ENCODE measurements at regions not wholly inside any gene's neighbourhood (a gene's known extent, or its start where the extent isn't known, plus 50 kb on each side); places are given as distances from the start of the nearest gene placed in this dataset.
"Not testable (repeated sequence)": the region's sequence is repeated elsewhere in the genome, so short reads cannot be mapped to it uniquely, and the experiment has no call there.

DNA sequence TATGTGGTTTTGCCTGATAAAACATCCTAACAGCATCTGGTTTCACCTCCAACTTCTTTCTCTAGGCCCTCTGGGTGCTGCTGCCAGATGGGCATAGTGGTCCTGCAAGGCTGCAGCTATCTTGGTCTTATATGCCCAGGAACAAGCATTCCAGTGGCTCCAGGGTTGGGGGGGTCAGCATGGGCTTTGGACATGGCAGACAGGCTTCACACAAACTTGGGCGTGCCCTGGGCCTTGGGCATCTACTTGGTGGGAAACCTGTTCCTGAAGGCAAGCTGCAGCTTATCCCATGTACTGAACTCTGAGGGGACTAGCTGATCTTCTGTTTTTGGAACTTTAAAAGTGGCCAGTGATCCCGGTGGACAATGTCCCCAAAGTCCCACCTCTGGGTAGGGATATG, 54.9 kb upstream of the ZNF678 start:
- DNase-seq: no peak

DNA sequence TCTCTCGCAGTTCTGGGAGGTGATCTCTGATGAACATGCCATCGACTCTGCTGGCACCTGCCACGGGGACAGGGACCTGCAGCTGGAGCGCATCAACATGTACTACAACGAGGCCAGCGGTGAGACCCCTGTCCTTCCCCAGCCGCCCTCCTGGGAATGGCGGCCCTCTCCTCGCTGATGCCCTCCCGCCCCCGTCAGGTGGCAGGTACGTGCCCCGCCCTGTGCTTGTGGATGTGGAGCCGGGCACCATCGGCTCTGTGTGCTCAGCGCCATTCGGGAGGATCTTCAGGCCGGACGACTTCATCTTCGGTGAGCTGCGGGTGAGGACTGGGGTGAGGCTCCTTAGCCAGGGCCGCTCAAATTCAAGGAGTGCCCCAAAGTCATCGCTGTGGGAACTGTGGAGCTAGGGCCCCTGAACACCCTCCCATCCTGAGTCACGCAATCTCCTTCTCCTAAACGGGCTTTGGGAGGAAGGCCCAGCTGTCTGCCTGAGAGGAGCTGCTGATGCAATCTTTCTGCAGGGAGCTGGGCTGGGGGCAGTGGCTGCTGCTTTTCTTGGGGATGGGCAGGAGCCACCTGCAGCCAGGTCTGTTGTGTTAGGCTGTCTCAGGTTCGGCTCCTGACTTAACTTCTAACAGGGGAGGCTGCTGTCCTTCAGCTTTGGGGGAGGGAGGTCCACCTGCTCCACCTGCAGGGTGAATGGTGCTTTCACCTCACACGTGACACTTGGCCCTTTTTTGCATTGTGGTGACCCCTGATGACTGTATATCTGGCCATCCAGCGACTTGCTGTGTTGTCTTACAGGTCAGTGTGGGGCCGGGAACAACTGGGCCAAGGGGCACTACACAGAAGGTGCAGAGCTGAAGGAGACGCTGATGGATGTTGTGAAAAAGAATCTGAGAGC, 56.6 kb upstream of the ZNF678 start:
- DNase-seq: not testable (repeated sequence)

DNA sequence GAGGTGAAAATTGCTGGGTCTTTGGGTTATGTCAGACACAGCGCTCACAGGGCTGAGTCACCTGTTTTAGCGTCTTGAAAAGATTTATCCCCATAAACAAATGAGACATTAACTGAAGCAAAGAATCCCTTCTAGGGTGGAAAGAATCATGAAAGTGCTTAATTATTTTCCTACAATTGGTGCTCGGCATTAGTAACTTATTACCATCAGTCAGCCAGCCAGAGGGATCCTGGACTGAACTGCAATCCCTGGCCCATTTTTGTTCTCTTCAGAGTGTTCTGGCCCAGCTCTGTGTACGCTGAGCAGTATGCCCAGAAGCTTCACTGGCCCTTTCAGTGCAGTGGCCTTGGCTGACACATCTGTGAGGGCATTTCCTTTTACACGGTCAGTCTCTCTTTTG, 67.3 kb upstream of the ZNF678 start:
- DNase-seq: not testable (repeated sequence)

DNA sequence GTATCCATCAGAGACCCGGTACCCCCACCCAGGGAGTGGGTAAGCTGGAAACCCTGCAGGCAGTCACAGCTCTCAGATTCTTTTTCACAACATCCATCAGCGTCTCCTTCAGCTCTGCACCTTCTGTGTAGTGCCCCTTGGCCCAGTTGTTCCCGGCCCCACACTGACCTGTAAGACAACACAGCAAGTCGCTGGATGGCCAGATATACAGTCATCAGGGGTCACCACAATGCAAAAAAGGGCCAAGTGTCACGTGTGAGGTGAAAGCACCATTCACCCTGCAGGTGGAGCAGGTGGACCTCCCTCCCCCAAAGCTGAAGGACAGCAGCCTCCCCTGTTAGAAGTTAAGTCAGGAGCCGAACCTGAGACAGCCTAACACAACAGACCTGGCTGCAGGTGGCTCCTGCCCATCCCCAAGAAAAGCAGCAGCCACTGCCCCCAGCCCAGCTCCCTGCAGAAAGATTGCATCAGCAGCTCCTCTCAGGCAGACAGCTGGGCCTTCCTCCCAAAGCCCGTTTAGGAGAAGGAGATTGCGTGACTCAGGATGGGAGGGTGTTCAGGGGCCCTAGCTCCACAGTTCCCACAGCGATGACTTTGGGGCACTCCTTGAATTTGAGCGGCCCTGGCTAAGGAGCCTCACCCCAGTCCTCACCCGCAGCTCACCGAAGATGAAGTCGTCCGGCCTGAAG, 69.3 kb upstream of the ZNF678 start:
- not testable (repeated sequence) for DNase-seq

DNA sequence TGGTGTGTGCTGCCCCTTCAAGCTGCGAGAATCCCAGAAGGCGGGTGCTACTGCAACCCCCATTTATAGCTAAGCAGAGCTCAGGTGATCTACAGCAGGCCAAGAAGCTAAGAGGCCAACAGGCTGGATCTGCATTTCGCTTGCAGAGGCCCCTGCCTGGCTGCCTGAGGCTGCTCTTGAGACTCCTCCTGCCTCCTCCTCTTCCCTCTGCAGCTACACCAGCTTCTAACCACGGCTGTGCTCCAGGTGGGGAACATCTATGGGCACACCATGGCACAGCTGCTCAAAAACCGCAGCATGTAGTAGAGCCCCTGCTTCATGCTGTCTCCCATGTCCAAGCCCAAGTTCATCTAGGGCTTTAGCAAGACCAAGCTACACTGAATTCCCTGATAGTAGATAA, 72.9 kb upstream of the ZNF678 start:
- DNase-seq: no peak

DNA sequence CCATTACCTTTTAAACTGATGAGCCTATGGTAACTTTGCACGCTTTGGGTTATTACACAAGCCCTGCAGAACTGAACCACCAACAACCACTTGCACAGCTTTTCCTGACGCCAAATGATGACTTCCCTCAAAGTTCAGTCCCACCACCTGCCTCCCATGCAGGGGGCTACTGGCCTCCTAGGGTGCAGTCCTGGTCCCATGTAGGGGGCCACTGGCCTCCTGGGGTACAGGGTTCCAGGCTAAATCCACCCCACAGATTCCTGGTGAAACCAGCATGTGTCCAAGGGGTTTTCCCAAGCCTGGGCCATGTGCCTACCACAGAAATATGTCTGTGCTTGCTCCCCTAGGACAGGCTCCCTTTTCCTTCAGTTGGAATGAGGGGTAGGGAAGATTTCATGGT, 73.4 kb upstream of the ZNF678 start:
- DNase-seq: no peak

DNA sequence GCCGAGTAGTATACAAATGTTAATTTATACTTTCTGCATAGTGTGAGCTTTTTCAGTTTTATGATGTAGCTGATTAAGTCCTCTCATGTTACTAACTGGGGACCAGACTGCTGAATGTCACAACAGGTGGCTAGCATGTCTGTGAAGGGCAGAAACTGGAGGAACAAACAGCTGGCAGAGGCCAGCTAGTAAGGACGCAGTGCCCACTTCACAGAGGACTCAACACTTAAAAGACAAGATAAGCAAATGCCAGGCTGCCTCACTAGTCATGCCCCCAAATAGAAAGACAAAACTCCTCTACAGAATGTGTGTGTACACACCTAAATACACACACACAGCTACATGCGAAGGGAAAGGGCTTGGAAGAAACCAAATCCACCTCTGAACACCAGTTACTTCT, 73.8 kb upstream of the ZNF678 start:
- no peak for DNase-seq

DNA sequence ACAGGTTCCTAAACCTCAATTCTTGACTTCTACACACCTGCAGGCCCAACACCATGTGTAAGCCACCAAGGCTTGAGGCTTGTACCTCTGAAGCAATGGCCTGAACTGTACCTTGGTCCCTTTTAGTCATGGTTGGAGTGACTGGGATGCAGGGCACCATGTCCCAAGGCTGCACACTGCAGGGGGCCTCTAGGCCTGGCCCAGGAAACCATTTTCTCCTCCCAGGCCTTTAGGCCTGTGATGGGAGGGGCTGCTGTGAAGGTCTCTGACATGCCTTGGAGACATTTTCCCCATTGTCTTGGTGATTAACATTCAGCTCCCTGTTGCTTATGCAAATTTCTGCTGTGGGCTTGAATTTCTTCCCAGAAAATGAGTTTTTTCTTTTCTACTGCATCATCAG, 75.8 kb upstream of the ZNF678 start:
- DNase-seq: no peak

DNA sequence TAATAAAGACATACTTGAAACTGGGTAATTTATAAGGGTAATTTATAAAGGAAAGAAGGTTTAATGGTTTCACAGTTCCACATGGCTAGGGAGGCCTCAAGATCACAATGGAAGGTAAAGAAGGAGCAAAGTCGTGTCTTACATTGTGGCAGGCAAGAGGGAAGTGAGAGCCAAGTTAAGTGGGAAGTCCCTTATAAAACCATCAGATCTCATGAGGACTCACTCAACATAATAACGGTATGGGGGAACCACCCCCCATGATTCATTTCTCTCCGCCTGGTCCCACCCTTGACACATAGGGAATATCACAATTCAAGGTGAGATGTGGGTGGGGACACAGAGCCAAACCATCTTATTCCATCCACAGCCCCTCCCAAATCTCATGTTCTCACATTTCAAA, 76.8 kb upstream of the ZNF678 start:
- DNase-seq: no peak

DNA sequence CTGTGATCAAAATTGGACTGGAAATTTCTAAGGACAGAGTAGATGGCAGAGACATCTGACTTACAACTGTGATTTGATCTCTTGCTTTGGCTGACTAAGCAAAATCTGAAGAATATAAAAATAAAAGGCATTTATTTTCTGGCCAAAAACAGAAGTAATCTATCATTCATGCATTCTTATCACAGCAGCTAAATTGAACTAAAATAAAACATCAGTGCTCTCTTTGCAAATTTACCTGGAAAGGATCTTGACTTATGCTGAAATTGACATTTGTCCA, 81.4 kb upstream of the ZNF678 start:
- DNase-seq: no peak

DNA sequence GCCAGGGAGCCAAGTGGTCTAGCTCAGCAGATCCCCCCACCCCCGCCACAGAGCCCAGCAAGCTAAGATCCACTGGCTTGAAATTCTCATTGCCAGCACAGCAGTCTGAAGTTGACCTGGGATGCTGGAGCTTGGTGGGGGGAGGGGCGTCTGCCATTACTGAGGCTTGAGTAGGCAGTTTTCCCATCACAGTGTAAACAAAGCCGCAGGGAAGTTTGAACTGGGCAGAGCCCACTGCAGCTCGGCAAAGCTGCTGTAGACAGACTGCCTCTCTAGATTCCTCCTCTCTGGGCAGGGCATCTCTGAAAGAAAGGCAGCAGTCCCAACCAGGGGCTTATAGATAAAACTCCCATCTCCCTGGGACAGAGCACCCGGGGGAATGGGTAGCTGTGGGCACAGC, 89.3 kb upstream of the ZNF678 start:
- DNase-seq: not testable (repeated sequence)

DNA sequence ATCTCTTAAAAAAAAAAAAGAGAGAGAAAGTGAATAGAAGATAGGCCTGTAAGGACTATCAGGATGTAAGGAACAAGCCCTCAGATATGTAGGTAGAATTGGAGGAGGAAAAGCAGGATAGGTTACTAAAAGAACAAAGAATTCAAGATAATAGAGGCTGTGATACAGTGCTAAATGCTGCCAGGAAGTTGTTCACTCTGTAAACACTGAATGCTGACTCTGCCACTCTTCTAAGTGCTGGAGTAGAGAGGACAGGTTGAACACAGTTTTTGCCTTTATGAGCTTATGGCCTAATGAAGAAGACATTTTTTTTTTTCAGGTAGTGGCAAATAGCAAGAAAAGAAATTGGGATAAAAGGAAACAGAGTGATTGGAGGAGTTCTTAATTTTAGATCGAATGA, 90.6 kb upstream of the ZNF678 start:
- DNase-seq: no peak

DNA sequence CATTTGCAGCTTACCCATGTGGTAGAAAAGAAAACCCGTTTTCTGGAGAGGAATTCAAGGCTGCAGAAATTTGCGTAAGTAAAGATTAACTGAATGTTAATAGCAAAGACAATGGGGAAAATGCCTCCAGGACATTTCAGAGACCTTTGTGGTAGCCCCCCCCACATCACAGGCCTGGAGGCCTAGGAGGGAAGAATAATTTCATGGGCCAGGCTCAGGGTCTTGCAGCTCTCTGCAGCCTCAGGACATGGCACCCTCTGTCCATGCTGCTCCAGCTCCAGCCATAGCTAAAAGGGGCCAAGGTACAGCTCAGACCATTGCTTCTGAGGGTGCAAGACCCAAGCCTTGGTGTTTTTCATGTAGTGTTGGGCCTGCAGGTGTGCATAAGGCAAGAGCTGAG, 92.7 kb upstream of the ZNF678 start:
- DNase-seq: no peak

DNA sequence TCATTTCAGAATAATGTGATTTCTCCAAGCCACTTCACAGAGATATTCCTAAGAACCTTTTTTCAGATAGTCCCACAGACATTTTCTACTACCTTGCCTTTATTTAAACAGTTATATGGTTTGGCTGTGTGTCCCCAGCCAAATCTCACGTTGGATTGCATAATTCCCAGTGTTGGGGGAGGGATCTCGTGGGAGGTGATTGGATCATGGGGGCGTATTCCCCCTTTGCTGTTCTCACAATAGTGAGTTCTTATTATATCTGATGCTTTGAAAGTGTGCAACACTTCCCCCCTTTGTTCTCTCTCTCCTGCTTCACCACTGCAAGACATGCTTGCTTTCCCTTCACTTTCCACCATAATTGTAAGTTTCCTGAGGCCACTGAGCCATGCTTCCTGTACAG, 93.6 kb upstream of the ZNF678 start:
- no peak for DNase-seq

DNA sequence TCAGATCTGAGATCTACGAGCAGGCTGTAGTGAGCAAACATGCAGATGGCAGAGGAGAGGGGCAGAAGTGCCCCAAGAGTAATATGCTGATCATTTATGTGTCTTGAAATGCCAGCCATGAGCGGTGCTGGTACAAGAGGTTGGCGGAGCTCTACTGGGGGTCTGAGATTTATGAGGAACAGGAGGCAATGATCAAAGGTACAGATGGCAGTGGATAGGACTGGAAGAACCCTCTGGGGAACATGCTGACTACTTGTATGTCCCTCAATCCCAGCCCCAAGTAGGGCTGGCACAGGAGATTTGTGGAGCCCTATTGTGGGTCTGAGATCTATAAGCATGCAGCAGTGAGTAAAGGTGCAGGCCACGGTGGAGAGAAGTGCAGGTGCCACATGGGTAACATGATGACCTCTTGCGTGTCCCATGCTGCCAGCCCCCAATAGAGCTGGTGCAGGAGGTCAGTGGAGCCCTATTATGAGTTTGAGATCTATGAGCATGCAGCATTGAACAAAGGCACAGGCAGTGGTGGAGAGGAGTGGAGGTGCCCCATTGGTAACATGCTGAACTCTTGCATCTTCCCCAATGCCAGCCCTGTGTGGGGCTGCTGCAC, 97.2 kb upstream of the ZNF678 start:
- DNase-seq: no peak

DNA sequence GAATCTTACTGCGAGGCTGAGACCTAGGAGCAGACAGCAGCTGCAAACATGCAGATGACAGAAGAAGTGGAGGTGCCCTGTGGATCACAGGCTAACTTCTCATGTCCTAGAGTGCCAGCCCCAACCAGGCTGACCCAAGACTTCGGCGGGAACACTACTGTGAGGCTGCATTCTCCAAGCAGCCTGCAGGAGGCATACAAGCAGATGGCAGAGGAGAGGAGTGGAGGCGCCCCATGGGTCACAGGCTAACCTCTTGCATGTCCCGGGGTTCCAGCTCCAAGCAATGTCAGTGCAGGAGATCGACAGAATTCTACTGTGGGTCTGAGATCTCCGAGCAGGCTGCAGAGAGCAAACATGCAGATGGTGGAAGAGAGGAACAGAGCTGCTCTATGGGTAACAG, 98.1 kb upstream of the ZNF678 start:
- DNase-seq: no peak

DNA sequence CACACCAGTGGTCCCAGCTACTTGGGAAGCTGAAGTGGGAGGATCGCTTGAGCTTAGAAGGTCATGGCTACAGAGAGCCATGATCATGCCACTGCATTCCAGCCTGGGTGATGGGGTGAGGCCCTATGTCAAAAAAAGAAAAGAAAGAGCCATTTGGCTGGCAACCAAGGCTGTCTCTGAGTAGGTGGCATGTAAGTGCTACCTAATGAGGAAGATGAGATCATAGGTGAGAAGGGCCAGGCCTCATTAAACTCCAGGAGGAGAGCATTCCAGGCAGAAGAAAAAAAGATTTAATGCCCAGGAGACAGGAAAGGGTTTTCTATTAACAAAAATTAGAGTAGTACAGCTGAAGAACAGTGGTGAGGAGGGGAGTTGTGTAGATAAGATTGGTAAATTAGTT, 103.4 kb upstream of the ZNF678 start:
- no peak for DNase-seq

DNA sequence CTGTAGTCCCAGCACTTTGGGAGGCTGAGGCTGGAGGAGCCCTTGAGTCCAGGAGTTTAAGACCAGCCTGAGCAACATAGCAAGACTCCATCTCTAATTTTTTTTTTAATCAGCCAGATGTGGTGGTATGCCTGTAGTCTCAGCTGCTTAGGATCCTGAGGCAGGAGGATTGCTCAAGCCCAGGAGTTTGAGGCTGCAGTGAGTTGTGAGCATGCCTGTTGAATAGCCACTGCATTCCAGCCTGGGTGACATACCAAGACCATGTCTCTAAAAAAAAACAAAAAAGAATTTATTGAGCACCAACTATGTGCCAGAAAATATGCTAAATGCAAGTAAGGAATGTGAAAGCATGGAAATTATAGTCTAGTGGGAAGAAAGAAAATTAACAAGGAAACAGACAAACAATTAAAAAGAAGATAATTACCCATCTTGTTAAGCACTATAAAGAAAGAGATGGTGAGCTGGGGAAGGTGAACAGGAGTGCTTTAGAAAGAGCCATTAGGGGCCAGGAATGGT, 104.0 kb upstream of the ZNF678 start:
- DNase-seq: no peak

DNA sequence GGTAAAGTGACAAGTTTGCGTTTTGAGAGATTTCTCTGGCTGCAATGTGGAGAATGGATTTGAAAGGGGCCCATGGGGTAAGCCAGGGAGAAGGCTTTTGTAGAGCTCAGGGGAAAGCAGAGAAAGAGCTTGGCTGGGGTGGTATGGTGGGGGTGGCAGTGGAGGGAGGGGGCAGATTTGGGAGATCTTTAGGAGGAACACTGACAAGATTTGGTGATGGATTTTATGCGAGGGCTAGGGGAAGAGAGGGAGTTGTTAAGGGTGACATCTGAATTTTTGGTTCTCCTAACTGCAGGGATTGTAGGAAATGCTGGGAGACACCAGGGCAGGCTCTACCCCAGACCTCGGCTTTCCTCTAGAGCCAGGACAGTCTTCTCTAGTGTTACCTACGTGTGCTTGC, 108.7 kb upstream of the ZNF678 start:
- DNase-seq: no peak

DNA sequence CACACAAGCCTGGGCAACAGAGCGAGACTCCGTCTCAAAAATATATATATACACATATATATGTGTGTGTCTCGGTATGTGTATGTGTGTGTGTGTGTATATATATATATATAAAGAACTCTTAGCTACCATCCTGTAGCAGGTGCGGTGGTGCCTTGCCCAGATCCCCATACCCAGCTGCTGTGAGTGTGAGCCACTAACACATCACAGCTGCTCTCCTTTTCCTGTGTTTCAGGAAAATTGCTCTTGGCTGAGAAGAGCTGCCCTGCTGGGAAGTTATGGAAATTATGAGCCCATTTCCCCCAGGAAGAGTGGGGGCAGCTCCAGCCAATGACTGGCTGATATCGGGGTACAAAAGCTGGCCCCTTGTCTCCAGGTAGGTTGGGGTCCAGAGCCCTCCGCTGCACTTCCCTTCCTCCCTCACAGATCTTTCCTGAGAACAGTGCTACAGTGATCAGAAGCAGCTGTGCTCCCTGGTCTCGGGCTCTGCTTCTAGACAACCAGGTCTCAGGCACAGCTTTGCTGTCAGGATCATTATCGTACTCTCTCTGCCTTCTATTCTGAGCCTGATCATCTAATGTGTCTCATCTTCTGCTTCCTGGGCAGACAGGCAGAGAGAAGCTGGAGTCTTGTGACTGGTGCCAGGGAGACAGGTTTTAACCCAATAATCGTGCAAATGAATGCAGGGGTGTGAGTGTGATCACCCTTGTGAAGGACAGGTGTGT, 109.6 kb upstream of the ZNF678 start:
- peak in 1 of 2 experiments; percentile 33 for DNase-seq

DNA sequence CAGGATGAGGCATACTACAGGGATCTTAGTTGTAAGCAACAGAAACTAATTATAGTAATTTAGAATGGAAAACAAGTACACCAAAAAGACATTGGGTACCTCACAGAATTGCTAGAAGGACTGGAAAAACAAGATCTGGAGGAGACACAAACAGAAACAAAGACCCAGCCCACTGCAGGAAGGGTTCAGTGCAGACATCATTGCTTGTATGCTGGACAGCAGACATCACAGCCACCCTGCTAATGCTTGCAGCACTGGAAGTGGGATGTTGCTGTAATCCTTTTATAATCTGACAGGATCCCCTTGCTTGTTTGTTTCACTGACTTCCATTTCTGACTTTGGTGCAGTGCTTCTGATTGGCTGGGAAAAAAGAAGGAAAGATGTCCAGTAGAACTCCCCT, 111.4 kb upstream of the ZNF678 start:
- no peak for DNase-seq

DNA sequence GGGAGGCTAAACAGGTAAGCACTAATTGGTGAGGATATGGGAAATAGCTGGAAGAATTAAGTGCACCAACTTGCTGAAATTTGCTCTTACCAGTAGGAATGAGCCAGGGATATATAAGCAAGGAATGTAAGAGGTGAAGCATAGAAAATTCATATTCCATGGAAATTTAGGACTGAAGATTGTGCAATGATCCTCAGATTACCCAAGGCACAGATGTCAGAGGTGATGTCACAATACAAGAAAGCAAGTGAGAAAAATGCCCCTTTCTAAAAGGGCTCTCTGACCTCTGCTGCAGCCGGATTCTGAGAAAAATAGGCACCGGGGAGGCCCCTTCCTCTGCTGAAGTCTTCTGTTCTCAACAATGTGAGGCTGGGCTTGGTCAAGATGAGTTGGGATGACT, 112.3 kb upstream of the ZNF678 start:
- no peak for DNase-seq

DNA sequence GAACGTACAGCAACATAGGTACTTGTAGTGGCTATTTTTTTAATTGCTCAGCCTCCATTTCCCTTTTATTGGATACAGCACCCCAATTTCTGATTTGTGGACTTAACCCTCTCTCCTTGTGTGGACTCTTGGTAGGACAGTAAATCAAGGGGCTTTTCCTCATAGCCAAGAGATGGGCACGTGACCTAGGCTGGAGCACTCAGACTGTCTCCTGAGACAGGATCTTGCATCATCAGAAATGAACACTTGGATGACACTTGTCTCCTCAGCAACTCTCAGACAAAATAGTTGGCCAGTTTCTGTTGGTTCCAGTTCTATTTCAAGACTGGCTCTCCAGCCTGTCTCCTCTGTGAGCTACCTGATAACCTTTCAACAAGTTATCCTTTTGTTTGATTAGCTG, 112.9 kb upstream of the ZNF678 start:
- no peak for DNase-seq
